ENCODE measurements at regions not wholly inside any gene's neighbourhood (a gene's known extent, or its start where the extent isn't known, plus 50 kb on each side); places are given as distances from the start of the nearest gene placed in this dataset.

- TF ChIP-seq, protein P1, sequence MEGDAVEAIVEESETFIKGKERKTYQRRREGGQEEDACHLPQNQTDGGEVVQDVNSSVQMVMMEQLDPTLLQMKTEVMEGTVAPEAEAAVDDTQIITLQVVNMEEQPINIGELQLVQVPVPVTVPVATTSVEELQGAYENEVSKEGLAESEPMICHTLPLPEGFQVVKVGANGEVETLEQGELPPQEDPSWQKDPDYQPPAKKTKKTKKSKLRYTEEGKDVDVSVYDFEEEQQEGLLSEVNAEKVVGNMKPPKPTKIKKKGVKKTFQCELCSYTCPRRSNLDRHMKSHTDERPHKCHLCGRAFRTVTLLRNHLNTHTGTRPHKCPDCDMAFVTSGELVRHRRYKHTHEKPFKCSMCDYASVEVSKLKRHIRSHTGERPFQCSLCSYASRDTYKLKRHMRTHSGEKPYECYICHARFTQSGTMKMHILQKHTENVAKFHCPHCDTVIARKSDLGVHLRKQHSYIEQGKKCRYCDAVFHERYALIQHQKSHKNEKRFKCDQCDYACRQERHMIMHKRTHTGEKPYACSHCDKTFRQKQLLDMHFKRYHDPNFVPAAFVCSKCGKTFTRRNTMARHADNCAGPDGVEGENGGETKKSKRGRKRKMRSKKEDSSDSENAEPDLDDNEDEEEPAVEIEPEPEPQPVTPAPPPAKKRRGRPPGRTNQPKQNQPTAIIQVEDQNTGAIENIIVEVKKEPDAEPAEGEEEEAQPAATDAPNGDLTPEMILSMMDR (IDR thresholded peaks at IDR 0.05; ENCODE audit: low read depth, low read length, poor library complexity, severe bottlenecking) = no peak
- TF ChIP-seq EZH2phosphoT487 (IDR thresholded peaks at IDR 0.05; ENCODE audit: borderline replicate concordance, low read length) = no peak
Measured at GRCh38 chr20:48382304-48382703, 445.5 kb downstream of the PREX1 start.
